Fibroblast of skin of scalp (primary cell): ENCODE measurements at regions not wholly inside any gene's neighbourhood (a gene's known extent, or its start where the extent isn't known, plus 50 kb on each side); places are given as distances from the start of the nearest gene placed in this dataset.
A peak's percentile ranks its signal among the peaks of the same experiment; 100 is the strongest.

Experiments
- DNase-seq: peaks from one replicate; pipeline ENCODE4 v3.0.0-alpha.2; 2013

GRCh38 chr1:162918151-162918754 is 57.3 kb upstream of the CCDC190 start:
- no peak for DNase-seq

DNA sequence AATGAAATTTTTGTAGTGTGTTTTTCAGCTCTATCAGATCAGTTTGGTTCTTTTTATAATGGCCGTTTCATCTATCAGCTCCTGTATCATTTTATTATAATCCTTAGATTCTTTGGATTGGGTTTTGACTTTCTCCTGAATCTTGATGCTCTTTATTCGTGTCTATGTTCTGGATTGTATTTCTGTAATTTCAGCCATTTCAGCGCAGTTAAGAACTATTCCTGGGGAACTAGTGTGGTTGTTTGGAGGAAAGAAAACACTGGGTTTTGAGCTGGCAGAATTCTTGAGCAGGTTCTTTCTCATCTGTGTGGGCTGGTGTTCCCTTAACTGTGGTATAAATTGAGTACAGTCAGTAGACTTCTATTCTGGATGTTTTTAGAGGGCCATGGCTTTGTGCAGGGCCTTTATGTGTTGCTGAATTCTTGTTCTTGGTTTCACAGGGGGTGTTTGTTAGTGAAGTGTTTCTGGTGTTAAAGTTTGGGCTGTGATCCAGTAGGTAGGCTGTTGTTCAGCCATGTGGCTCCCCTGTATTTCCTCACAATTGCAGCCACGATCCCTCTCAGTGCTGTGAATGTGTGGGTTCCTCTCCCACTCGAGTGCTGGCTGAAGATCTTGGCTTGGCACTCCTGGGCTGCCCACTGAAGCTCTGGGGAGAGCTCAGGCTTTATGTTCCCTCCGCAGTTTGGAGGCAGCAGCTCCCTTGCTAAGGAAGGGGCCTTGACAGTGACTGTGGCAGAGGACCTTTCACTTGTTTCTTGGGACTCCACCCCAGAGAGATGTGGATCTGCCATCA is 56.0 kb upstream of the CCDC190 start:
- DNase-seq = no peak

- DNase-seq = peak; percentile 67
These were observed 55.4 kb upstream of the CCDC190 start for GRCh38 chr1:162916407-162916806.

GRCh38 chr1:162914601-162915000 is 53.6 kb upstream of the CCDC190 start:
- no peak for DNase-seq

DNA sequence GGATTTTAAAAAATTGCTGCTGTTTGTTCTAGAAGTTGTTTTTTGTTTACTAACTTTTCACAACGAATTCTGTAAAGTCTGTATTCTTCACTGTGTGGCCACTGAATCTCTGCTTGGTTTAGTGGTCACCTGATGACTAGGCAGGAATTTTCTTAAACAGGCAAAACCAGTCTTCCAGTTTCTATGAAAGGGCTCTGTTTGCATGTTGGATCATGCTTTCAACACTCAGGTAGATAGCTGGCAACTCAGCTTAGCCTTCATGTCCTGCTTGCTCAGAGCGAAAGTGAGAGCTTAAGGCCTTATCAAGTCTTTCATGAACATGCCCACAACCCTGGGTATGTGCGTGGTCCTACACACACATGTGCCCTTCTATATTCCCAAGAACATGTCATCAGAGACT is 52.4 kb upstream of the CCDC190 start:
- DNase-seq = no peak

GRCh38 chr1:162912061-162912667 is 51.2 kb upstream of the CCDC190 start:
- no peak for DNase-seq
